ENCODE measurements at regions not wholly inside any gene's neighbourhood (a gene's known extent, or its start where the extent isn't known, plus 50 kb on each side); places are given as distances from the start of the nearest gene placed in this dataset.
"Not testable (repeated sequence)": the region's sequence is repeated elsewhere in the genome, so short reads cannot be mapped to it uniquely, and the experiment has no call there.

- TF ChIP-seq CTCF, POLR2A (IDR thresholded peaks at IDR 0.05): not testable (repeated sequence)
Observed at GRCh38 chr22:11067937-11068336, 4460.1 kb upstream of the OR11H1 start.
